Activated CD4-positive, alpha-beta T cell treated with anti-CD3 and anti-CD28 coated beads, Interleukin-2, amount 10 ng/mL, durations not matched to agents 24 days and 14 days (primary cell): ENCODE measurements at regions not wholly inside any gene's neighbourhood (a gene's known extent, or its start where the extent isn't known, plus 50 kb on each side); places are given as distances from the start of the nearest gene placed in this dataset.
"Not testable (repeated sequence)": the region's sequence is repeated elsewhere in the genome, so short reads cannot be mapped to it uniquely, and the experiment has no call there.

Source experiments
- DNase-seq: peaks from one replicate; pipeline ENCODE4 v3.0.0; 2022
- H3K27ac Mint-ChIP-seq: one replicate; pipeline ENCODE4 v1.8.0; 2022; ENCODE audit warnings: mild to moderate bottlenecking, mixed read lengths
- H3K27me3 Mint-ChIP-seq: one replicate; pipeline ENCODE4 v1.8.0; 2022; ENCODE audit warnings: mixed read lengths
- H3K36me3 Mint-ChIP-seq: one replicate; pipeline ENCODE4 v1.8.0; 2022; ENCODE audit warnings: low read depth, mild to moderate bottlenecking, mixed read lengths
- H3K4me1 Mint-ChIP-seq: one replicate; pipeline ENCODE4 v1.8.0; 2021; ENCODE audit warnings: mixed read lengths
- H3K4me3 Mint-ChIP-seq: one replicate; pipeline ENCODE4 v1.8.0; 2022; ENCODE audit warnings: mild to moderate bottlenecking, moderate library complexity, mixed read lengths
- H3K9me3 Mint-ChIP-seq: one replicate; pipeline ENCODE4 v1.8.0; 2021; ENCODE audit warnings: mixed read lengths
- intact Hi-C: fragments of 100-400 bp; cut with micrococcal nuclease; formaldehyde crosslinking; loops from one replicate; pipeline ENCODE4 v1.15.1; 2023

- DNase-seq, H3K36me3 Mint-ChIP-seq, H3K4me1 Mint-ChIP-seq, H3K4me3 Mint-ChIP-seq, H3K9me3 Mint-ChIP-seq, intact Hi-C loops, H3K27me3 Mint-ChIP-seq, H3K27ac Mint-ChIP-seq: not testable (repeated sequence)
Measured at GRCh38 chr5:125487652-125488051, 741.2 kb upstream of the ZNF608 start.

GRCh38 chr5:125489146-125489545 lies 742.7 kb upstream of the ZNF608 start:
- intact Hi-C loops = no loop called here
- no peak overlapping the region for H3K27ac Mint-ChIP-seq
- H3K36me3 Mint-ChIP-seq = no peaks in the 10 kb centered on the region
- H3K27me3 Mint-ChIP-seq = no peaks in the 10 kb centered on the region
- H3K4me3 Mint-ChIP-seq = no peak overlapping the region
- DNase-seq = no peak
- no peaks in the 10 kb centered on the region for H3K4me1 Mint-ChIP-seq
- H3K9me3 Mint-ChIP-seq = no peaks in the 10 kb centered on the region

GRCh38 chr5:125491986-125492492 lies 745.6 kb upstream of the ZNF608 start:
- no peak for DNase-seq
- no peaks in the 10 kb centered on the region for H3K4me1 Mint-ChIP-seq
- intact Hi-C loops = no loop called here
- no peaks in the 10 kb centered on the region for H3K27me3 Mint-ChIP-seq
- H3K4me3 Mint-ChIP-seq = no peak overlapping the region
- no peaks in the 10 kb centered on the region for H3K9me3 Mint-ChIP-seq
- H3K36me3 Mint-ChIP-seq = no peaks in the 10 kb centered on the region
- no peak overlapping the region for H3K27ac Mint-ChIP-seq

GRCh38 chr5:125492977-125493376 lies 746.5 kb upstream of the ZNF608 start:
- intact Hi-C loops = no loop called here
- Mint-ChIP-seq H3K27me3 (no peaks in the 10 kb centered on the region), H3K4me1 (no peaks in the 10 kb centered on the region), H3K4me3 (no peak overlapping the region), H3K9me3 (no peaks in the 10 kb centered on the region), H3K27ac (no peak overlapping the region), H3K36me3 (no peaks in the 10 kb centered on the region)
- no peak for DNase-seq

GRCh38 chr5:125496393-125496792 lies 750.0 kb upstream of the ZNF608 start:
- H3K4me3 Mint-ChIP-seq = no peak overlapping the region
- H3K36me3 Mint-ChIP-seq = no peaks in the 10 kb centered on the region
- no peaks in the 10 kb centered on the region for H3K9me3 Mint-ChIP-seq
- no peak overlapping the region for H3K27ac Mint-ChIP-seq
- no peak for DNase-seq
- no peaks in the 10 kb centered on the region for H3K4me1 Mint-ChIP-seq
- intact Hi-C loops = no loop called here
- no peaks in the 10 kb centered on the region for H3K27me3 Mint-ChIP-seq

GRCh38 chr5:125497651-125498050 lies 751.2 kb upstream of the ZNF608 start:
- no peak for DNase-seq
- Mint-ChIP-seq H3K36me3 (no peaks in the 10 kb centered on the region), H3K4me1 (no peaks in the 10 kb centered on the region), H3K9me3 (no peaks in the 10 kb centered on the region), H3K27me3 (no peaks in the 10 kb centered on the region), H3K27ac (no peak overlapping the region), H3K4me3 (no peak overlapping the region)
- intact Hi-C loops = no loop called here

GRCh38 chr5:125499636-125500332 lies 753.3 kb upstream of the ZNF608 start:
- no peak overlapping the region for H3K4me3 Mint-ChIP-seq
- H3K27ac Mint-ChIP-seq = no peak overlapping the region
- H3K4me1 Mint-ChIP-seq = no peaks in the 10 kb centered on the region
- no peak for DNase-seq
- no peaks in the 10 kb centered on the region for H3K9me3 Mint-ChIP-seq
- intact Hi-C loops = no loop called here
- no peaks in the 10 kb centered on the region for H3K36me3 Mint-ChIP-seq
- H3K27me3 Mint-ChIP-seq = no peaks in the 10 kb centered on the region

- DNase-seq = no peak
- Mint-ChIP-seq H3K27ac (no peak overlapping the region), H3K4me3 (no peak overlapping the region), H3K4me1 (no peaks in the 10 kb centered on the region), H3K27me3 (no peaks in the 10 kb centered on the region), H3K36me3 (no peaks in the 10 kb centered on the region), H3K9me3 (no peaks in the 10 kb centered on the region)
- intact Hi-C loops = no loop called here
Measured at GRCh38 chr5:125501396-125501795, 755.0 kb upstream of the ZNF608 start.

- H3K4me1 Mint-ChIP-seq = no peaks in the 10 kb centered on the region
Measured at GRCh38 chr5:125503946-125504345, 757.5 kb upstream of the ZNF608 start.

GRCh38 chr5:125505115-125505514 lies 758.7 kb upstream of the ZNF608 start:
- no peak for DNase-seq
- no peaks in the 10 kb centered on the region for H3K36me3 Mint-ChIP-seq
- H3K9me3 Mint-ChIP-seq = no peaks in the 10 kb centered on the region
- H3K27me3 Mint-ChIP-seq = no peaks in the 10 kb centered on the region
- no peak overlapping the region for H3K4me3 Mint-ChIP-seq
- H3K4me1 Mint-ChIP-seq = no peaks in the 10 kb centered on the region
- intact Hi-C loops = no loop called here
- no peak overlapping the region for H3K27ac Mint-ChIP-seq

More at GRCh38 chr5:125503946-125504345, 757.5 kb upstream of the ZNF608 start:
- H3K4me3 Mint-ChIP-seq = no peak overlapping the region
- no peaks in the 10 kb centered on the region for H3K9me3 Mint-ChIP-seq
- H3K36me3 Mint-ChIP-seq = no peaks in the 10 kb centered on the region
- no peak for DNase-seq
- no peaks in the 10 kb centered on the region for H3K27me3 Mint-ChIP-seq
- no peak overlapping the region for H3K27ac Mint-ChIP-seq
- intact Hi-C loops = no loop called here

GRCh38 chr5:125506124-125506523 lies 759.7 kb upstream of the ZNF608 start:
- Mint-ChIP-seq H3K36me3 (no peaks in the 10 kb centered on the region), H3K27me3 (no peaks in the 10 kb centered on the region)

GRCh38 chr5:125508225-125508624 lies 761.8 kb upstream of the ZNF608 start:
- H3K27ac Mint-ChIP-seq = no peak overlapping the region
- intact Hi-C loops = no loop called here
- H3K27me3 Mint-ChIP-seq = no peaks in the 10 kb centered on the region
- no peak overlapping the region for H3K4me3 Mint-ChIP-seq
- H3K9me3 Mint-ChIP-seq = no peaks in the 10 kb centered on the region
- no peaks in the 10 kb centered on the region for H3K4me1 Mint-ChIP-seq
- no peak for DNase-seq
- H3K36me3 Mint-ChIP-seq = no peaks in the 10 kb centered on the region

More at GRCh38 chr5:125506124-125506523, 759.7 kb upstream of the ZNF608 start:
- no peaks in the 10 kb centered on the region for H3K4me1 Mint-ChIP-seq
- no peak for DNase-seq
- H3K4me3 Mint-ChIP-seq = no peak overlapping the region
- intact Hi-C loops = no loop called here
- H3K9me3 Mint-ChIP-seq = no peaks in the 10 kb centered on the region
- H3K27ac Mint-ChIP-seq = no peak overlapping the region

GRCh38 chr5:125510651-125511050 lies 764.2 kb upstream of the ZNF608 start:
- intact Hi-C loops = no loop called here
- no peaks in the 10 kb centered on the region for H3K27me3 Mint-ChIP-seq
- no peaks in the 10 kb centered on the region for H3K9me3 Mint-ChIP-seq
- H3K36me3 Mint-ChIP-seq = no peaks in the 10 kb centered on the region
- no peak overlapping the region for H3K27ac Mint-ChIP-seq
- no peaks in the 10 kb centered on the region for H3K4me1 Mint-ChIP-seq
- no peak overlapping the region for H3K4me3 Mint-ChIP-seq
- DNase-seq = no peak

GRCh38 chr5:125517973-125518550 lies 771.6 kb upstream of the ZNF608 start:
- H3K27me3 Mint-ChIP-seq = no peaks in the 10 kb centered on the region
- no peaks in the 10 kb centered on the region for H3K4me1 Mint-ChIP-seq
- intact Hi-C loops = no loop called here
- peaks cover 4% of the 10 kb centered on the region for H3K9me3 Mint-ChIP-seq
- no peak overlapping the region for H3K4me3 Mint-ChIP-seq
- no peaks in the 10 kb centered on the region for H3K36me3 Mint-ChIP-seq
- no peak overlapping the region for H3K27ac Mint-ChIP-seq
- no peak for DNase-seq

GRCh38 chr5:125521289-125521688 lies 774.9 kb upstream of the ZNF608 start:
- no peak overlapping the region for H3K4me3 Mint-ChIP-seq
- H3K36me3 Mint-ChIP-seq = no peaks in the 10 kb centered on the region
- H3K4me1 Mint-ChIP-seq = no peaks in the 10 kb centered on the region
- H3K27me3 Mint-ChIP-seq = no peaks in the 10 kb centered on the region
- H3K9me3 Mint-ChIP-seq = peaks cover 4% of the 10 kb centered on the region
- DNase-seq = no peak
- no peak overlapping the region for H3K27ac Mint-ChIP-seq
- intact Hi-C loops = no loop called here
